NCI-H82 treated with DMSO at 0.1 percent for 48 hours (cell line): ENCODE measurements at regions not wholly inside any gene's neighbourhood (a gene's known extent, or its start where the extent isn't known, plus 50 kb on each side); places are given as distances from the start of the nearest gene placed in this dataset.

ENCODE experiments used
- DNase-seq: peaks from one replicate; lab custom pipeline; 2025; ENCODE audit not compliant: unreplicated experiment; lab: John Stamatoyannopoulos, UW

DNA sequence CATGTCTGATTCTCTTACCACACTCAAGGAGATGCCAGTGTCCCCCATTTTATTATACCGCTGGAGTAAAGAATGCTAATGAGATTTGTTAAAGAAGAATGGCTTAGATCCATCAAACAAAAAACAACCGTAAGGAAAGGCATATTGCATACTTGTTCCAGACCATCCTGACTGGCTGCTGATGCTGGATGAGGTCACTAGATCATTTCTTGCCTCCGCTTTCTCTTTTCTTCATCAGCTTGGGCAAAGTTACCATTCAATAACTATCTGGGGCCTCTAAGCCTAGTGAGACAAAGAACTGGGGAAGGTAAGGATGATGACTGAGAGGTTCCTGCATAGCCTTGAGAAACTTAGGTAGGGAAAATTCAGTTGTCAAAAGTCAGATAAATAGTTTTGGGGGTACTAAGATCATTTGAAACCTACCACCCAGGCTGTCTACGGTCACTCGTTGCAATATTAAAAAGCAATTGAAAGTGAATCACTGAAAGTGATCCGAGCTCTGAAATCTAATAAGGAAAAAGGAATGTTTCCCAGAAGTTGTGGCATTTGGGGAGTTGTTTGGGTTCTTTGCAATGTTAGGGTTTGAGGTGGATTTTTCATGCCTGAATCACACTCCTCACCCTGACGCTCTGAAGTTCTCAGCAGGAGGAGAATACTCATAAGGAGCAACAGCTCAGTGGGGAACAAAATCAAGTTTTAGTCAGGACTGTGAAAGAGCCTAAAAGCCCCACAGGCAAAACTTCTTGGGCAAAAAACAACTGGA lies 176.8 kb downstream of the HHIPL2 start:
- DNase-seq: no peak

DNA sequence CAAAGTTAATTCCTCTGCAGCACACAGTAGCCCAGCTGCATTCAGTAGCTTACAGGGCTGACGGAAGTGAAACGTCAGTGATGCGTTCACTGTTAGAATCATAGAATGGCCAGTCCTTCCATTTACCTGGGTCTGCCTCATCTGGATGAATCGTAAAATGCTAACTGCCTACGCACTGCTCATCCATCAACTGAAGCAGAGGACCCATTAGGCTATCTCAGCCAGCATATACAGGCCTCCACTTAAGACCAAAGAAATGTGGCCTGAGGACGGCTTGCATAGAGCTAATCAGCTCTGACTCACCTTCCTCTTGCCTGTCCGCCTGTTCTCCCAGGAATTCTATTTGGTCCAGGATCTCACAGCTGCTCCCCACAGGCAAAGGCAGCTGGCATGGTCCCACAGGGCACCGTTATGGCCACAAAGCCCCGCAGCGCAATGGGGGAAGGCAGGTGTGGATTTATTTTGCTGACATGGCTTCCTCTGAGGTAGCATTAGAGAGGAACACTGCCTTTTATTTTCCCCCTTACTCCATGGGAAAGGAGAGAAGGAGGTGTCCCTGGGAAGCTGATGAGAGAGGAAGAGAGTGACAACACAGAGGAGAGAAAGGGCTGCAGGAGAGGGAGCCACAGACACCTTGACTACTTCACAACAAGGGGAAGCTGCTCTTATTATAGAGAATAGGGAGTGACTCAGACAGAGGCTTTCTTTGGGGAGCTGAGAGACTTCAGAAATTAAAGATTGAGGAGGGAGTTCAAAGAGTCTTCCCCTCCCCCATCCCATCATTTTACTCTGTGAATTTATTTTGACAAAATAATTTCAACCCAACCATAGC lies 177.6 kb downstream of the HHIPL2 start:
- no peak for DNase-seq

DNA sequence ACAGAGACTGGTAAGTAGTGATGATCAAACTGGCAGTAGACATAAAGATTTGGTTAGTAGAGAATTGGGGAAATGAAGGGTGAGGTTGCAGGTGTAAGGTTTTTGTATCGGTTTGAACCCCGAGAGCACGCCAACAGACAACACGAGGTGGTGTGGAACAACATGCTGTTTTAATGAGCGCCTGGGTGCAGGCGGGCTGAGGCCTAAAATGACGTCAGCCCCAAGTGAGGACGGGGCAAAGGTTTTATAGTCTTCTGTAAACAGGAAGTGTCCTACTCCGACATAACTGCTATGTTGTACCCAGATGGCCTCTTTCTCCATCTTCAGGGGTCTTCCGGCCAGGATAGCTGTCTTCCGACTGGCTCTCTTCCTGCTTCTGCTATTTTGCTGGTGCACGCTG lies 178.8 kb downstream of the HHIPL2 start:
- no peak for DNase-seq

DNA sequence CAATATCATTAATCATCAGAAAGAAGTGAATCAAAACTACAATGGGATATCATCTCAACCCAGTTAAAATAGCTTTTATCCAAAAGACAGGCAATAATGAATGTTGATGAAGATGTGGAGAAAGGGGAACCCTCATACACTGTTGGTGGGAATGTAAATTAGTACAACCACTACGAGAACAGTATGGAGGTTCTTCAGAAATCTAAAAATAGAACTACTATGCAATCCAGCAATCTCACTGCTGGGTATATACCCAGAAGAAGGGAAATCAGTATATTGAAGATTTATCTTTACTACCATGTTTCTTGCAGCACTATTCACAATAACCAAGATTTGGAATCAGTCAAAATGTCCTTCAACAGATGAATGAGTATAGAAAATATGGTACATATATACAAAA lies 189.8 kb downstream of the HHIPL2 start:
- no peak for DNase-seq

DNA sequence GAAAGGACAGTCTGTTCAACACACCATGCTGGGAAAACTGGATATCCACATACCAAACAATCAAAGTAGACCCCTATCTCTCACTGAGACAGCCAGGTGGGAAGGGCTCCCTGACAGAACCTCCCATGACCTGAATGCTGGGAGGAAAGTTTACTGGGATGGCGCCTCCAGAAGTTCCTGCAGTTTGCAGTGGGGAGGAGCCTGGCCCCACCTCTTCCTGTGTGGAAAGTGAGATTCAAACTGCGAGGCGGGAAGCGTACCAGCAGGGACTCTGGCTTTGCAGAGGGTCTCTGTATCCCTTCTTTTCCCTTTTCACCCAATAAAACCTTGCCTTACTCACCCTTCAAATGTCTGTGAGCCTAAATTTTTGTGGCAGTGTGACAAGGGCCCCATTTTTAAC lies 190.7 kb downstream of the HHIPL2 start:
- DNase-seq: no peak

DNA sequence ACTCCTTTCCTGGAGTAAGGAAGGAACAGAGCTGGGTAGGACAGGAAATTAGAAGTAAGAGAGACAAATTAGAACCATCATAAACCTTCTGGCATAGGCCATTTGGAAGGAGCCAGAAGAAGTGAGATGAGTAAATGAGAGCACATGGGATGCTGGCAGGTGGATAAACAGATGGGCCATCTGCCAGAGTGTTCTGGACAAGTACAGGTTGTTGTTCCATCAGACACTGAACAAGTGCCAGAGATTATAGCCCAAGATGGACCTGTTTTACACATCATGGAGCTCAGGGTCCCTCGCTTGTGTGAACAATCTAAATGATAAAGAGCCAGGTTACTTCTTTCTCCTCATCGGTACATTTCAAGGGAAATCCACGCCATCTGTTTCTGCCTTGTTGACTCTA lies 200.3 kb downstream of the HHIPL2 start:
- DNase-seq: no peak

DNA sequence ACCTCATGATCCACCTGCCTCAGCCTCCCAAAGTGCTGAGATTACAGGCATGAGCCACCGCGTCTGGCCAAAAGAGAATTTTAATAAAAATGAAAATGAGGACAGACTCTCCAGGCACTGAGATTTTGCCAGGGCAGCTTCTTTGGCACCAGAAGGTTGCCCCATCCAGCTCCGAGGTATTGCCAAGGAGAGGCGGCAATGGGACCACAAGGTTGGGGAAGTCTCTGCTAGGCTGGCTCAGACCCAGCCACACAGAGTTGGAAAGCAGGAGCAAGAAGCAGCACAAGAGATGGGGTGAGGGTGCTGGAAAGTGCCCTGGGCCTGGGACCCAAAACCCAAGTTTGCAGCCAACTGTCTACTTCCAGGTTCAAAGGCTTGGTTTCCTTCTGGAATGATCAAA lies 200.9 kb downstream of the HHIPL2 start:
- no peak for DNase-seq

DNA sequence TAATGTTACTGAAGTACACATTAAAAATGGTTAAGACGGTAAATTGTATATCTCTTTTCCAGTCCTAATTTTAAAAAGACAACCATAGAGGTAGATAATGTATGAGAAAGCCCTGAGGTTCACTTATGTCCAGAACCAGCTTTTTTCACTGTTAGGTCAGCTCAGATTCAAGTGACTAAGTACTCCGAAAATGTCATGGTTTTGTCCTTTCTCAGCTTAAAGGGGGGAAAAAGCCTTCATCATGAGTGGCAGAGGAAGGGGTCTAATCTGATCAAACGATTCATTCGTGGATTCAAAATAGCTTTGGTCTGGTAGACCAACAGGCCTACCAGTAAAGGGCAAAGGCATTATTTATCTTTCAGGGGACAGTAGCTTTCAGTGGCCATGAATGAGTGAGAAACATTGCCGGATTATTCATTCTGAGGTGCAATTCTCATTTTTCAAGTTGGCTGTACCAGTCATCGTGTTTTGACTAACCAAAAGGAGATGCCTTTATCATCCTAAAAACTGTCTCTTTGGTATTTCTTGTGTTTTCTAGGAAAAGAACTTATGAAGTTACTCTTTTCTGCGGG lies 208.4 kb downstream of the HHIPL2 start:
- DNase-seq: no peak

DNA sequence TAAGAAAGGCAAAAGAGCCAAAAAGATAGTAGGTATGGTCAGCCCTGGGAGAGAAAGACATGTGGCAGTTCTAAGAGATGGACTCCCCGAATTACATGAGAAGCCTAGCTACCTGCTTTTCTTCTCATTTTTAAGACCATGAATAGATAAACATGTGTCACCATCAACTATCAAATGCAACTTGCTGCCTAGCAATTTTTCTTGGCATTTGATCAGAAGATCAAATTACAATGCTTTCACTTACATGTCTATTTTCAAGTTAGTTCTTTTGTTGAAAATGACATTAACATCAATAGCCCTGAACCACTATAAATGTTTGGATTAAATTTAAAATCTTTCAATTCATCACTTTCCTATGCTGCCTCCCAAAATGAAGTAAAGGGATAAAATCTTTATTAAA lies 212.3 kb downstream of the HHIPL2 start:
- DNase-seq: no peak

DNA sequence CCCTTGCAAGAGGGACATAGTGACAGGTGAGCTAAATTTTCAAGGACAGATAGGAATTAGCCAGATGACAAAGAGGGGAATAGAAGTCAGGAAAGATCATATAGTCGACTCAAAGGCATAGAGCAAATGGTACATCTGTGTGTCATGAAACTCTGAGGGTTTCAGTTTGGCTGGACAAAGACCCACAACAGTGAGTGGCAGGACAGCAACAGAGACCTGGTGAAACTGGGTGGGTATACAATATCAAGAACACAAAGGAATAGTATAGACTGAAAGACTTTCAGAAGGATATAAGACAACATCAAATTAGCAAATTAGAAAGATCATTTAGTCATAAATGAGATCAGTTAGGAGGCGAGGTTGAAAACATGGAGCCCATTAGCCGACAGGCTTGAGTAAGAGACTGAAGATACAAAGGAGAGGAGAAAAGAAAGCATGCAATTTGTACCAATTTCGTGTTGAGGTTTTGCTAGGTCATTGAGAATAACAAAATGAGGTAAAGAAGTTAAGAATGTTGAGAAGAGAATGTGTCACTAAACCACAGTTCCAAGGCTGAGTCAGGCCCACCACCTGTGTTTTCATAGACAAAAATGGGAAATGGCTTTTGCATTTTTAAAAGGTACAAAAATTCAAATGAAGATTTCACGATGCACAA lies 213.8 kb downstream of the HHIPL2 start:
- no peak for DNase-seq

DNA sequence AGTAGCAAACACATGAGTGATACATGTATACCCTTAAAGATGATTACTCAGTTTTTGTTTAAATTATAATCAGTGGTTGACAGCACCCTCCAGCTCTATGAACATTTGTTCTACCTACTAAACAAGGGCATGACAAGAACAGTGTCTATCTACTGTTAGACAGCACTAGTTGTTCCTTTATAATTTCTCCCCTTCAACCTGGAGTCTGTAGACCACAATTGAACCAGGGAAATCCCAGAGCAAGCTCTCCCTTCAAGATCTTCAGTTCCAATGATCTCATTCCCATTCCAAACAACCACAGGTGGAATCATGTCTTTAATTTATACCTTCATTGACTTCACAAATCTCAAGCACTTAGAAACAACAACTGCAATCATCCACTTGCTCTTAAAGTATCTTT lies 216.1 kb downstream of the HHIPL2 start:
- no peak for DNase-seq

DNA sequence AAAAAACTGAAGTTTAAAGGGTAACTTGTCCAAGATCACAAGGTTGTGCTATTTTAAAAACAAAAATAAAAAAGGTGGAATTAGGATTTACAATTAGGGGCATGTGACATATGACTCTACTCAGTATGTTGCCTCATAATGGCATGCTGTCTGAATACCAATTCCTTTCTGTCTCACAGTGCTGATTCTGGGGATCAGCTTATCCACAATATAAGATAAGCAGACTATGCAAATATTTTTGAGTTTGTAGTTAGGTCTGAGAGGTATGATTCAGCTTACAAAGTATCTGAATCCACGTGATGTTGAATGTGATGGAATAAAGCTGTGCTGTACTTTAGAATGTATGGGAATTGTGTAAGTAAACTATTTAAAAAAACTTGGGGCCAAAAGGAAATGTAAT lies 216.6 kb downstream of the HHIPL2 start:
- no peak for DNase-seq

DNA sequence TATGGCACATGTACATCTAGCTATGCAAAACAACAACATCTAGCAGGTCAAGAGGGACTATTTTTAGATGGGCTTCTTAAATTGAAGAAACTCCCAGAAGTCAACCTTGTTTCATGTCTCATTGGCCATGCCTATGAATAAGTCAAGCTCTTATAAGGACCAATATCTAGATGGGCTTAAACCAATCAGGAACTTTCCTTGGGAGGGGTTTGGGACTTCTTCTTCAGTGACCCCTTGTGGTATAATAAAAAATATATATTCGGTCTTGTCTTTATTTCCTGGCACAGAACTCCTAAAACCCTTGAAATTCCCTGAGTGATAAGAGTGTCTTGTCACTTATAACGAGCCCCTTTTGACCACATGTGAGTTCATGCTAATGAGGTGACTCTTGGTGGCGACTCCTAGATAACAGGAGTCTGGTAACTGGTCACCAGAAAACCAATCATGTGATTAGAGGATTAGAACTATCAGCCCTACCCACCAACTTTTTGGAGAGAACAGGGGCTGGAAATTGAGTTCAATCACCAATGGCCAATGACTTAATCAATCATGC lies 218.3 kb downstream of the HHIPL2 start:
- DNase-seq: no peak

DNA sequence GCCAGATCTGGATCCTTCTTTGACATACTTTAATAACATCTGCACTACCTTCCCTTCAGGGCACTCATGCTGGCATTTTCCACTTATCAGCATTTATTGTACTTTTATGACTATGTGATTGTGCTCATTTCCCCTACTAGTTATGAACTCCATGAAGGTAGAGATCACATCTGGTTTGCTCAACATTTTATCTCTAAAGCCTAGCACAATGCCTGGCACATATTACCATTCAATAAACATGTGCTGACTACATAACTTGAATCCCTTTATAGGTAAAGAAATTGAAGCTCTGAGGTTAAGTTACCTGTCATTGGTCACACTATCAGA lies 221.2 kb downstream of the HHIPL2 start:
- no peak for DNase-seq

DNA sequence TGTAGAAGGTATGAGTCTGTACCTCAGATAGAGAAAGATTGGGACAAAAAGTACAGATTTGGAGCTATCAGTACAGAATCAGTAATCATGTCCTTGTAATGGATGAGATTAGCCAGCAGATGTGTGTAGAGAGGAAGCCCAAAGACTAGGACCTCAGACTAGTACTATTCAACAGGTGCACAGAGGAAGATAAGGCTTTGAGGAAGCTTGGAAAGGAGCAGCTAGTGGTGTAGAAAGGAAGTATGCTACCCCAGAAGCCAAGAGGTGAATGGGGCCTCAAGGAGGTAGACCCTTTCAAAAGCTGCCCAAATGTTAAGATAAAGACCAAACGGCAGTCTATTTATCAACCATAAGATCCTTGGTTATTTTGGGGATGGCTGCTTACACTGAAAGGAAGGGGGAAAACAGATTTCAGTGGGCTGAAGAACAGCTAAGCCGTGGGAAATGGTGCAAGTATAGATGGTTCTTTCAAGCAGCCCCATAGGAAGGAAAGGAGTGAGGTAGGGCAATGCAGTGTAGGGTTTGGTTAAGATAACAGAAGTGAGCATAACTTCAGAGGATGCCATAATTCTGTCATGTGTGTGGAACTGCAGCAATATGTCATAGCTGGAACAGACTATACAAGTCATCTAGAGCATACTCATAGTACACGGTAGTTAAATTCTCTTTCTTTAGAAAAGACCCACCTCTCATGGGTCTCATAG lies 221.7 kb downstream of the HHIPL2 start:
- DNase-seq: no peak

DNA sequence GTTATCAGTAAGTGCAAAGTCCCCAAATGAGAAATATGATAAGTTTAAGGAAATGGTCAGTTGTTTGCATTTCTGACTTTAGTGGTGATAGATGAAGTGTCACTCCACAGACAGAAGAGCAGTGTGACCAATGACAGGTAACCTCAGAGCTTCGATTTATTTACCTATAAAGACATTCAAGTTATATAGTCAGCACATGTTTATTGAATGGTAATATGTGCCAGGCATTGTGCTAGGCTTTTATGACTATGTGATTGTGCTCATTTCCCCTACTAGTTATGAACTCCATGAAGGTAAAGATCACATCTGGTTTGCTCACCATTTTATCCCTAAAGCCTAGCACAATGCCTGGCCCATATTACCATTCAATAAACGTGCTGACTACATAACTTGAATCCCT lies 222.4 kb downstream of the HHIPL2 start:
- DNase-seq: no peak

DNA sequence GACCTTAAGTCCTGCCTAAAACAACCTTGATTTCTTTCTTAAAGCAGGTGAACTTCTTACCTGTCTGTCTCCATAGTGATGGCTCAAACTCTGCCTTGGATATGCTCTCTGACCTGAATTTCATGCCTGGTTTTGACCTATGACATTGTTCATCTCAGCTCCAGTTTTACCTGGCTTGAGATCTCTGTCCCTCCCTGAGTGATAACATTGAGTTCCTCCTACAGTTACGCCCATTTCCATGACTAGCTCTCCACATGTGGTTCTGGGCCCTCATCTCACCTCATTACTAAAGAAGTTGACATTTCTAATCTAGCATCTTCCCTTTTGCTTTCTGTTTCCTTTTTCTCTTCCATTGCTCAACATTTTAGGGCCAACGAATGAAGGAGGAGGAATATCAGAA lies 233.1 kb downstream of the HHIPL2 start:
- no peak for DNase-seq

DNA sequence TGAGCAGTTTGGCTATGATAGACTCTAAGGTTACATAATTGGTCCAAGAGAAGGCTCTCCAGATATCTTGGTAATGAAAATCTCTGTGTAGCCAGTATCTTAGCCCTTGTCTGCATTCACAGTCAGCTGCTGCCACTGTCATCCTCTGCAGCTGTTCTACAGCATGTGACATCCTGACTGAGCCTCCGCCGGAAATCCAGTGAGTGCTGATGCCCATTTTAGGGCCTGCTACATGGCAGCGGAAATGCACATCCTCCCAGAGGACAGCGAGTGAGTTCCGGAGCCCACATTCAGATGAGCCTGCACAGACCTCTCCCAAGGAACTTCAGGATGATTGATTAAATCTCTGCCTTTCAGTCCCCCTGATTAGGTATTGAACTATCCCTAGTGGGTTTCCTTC lies 237.1 kb downstream of the HHIPL2 start:
- DNase-seq: no peak

DNA sequence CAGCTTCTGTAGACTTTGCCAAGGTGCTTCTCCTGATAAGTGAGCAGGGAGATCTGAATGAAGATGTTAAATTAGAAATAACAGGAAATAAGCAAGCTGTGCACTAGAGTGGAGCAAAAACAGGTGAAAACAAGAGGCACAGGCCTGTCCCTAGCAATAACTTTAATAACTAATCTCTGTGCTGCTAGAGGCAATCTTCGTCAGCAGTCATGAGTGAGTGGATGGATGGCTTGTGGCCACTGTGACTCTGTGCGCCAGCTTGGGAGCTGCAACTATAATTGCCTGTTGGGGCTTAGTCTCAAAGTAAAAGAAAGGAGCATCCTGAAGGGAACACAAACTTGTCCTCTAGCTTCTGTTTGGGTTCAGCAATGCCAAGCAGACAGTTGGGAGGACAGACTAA lies 240.3 kb downstream of the HHIPL2 start:
- no peak for DNase-seq

DNA sequence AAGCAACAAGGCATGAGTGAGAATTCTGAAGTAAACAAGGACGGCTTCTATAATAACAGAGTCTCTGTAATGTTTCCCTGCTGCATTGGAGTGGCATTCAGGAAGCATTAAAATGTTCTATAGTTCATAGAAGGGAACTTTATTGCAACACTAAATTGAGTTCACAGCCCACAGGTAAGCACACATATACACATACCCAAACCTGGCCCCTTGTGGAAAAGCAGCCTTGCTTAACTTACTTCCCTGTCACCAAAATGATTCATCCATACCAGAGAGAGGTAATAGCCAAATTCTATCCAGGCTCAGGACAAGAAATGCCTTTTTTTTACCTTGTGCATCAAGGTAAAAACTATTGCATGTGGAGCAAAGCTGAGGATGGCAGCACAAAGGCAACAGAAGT lies 241.4 kb downstream of the HHIPL2 start:
- no peak for DNase-seq

DNA sequence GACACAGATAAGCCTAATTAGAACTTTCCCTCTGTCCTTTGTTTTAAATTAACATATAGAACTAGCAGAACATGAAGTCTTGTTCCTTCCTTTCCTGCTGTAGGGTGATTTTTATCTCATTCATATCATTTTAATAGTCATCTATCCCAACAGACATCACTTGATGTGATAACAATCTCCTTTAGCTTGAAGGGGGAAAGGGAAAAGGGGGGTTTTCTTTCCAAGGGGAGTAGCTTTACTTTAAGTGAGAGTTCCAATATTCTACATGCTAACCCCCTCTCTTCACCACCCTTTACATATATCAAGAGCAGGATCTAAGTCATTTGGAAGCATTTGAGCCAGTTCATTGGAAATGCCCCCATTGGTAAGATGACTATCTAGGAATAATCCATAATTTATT lies 241.9 kb downstream of the HHIPL2 start:
- DNase-seq: no peak
